OCI-LY7 (cell line): ENCODE measurements at regions not wholly inside any gene's neighbourhood (a gene's known extent, or its start where the extent isn't known, plus 50 kb on each side); places are given as distances from the start of the nearest gene placed in this dataset.

Experiments used
- BruUV-seq: library from RNA; stranded (reverse); fragments of 400-500 nt; replicated peaks from 2 replicates; lab custom pipeline; 2021; lab: Mats Ljungman, UMichigan
- CTCF ChIA-PET: fragments of 300-600 bp; sonication (Branson Sonifier 250); formaldehyde crosslinking; loops from one replicate; lab custom pipeline; 2022; ENCODE audit warnings: antibody characterized with exemption; ENCODE audit not compliant: unreplicated experiment; lab: Charles Lee
- POLR2A ChIA-PET: fragments of 300-600 bp; sonication (Branson Sonifier 250); formaldehyde crosslinking; loops from one replicate; lab custom pipeline; 2022; ENCODE audit warnings: antibody characterized with exemption; lab: Charles Lee
- DNase-seq: peaks from one replicate; pipeline ENCODE4 v3.0.0-alpha.2; 2015; ENCODE audit warnings: low spot score
- H2AFZ ChIP-seq: fragments of 200-600 bp; sonication (generic), shearing (Covaris generic); 2 replicates; pipeline ENCODE4 v1.6.1; 2014; ENCODE audit warnings: mild to moderate bottlenecking, antibody characterized with exemption, low read length, moderate library complexity
- H3K27ac ChIP-seq: fragments of 200-600 bp; sonication (generic); 2 replicates; pipeline ENCODE4 v1.5.1; 2014; ENCODE audit warnings: mixed run types, low read depth, mild to moderate bottlenecking, moderate library complexity, low read length, inconsistent platforms; ENCODE audit not compliant: poor library complexity, severe bottlenecking
- H3K36me3 ChIP-seq: fragments of 200-600 bp; sonication (generic); 2 replicates; pipeline ENCODE4 v1.6.1; 2014; ENCODE audit warnings: mild to moderate bottlenecking, antibody characterized with exemption, low read length, moderate library complexity, mixed read lengths; ENCODE audit not compliant: insufficient read depth
- H3K4me1 ChIP-seq: fragments of 200-600 bp; sonication (generic); 2 replicates; pipeline ENCODE4 v1.5.1; 2014; ENCODE audit warnings: mild to moderate bottlenecking, low read length; ENCODE audit not compliant: insufficient read depth, poor library complexity, severe bottlenecking
- H3K4me2 ChIP-seq: fragments of 200-600 bp; sonication (generic); 2 replicates; pipeline ENCODE4 v1.6.1; 2014; ENCODE audit warnings: mild to moderate bottlenecking, low read length
- H3K4me3 ChIP-seq: fragments of 200-600 bp; sonication (generic); 2 replicates; pipeline ENCODE4 v1.5.1; 2014; ENCODE audit warnings: mild to moderate bottlenecking, low read depth, low read length; ENCODE audit not compliant: poor library complexity, severe bottlenecking
- H3K79me2 ChIP-seq: fragments of 200-600 bp; sonication (generic); 2 replicates; pipeline ENCODE4 v1.6.1; 2016; ENCODE audit warnings: low read depth, mild to moderate bottlenecking, low read length, moderate library complexity, mixed read lengths; ENCODE audit not compliant: insufficient read depth
- H3K9me2 ChIP-seq: fragments of 200-600 bp; sonication (generic); 2 replicates; pipeline ENCODE4 v1.6.1; 2016; ENCODE audit warnings: mild to moderate bottlenecking, low read length, mixed read lengths; ENCODE audit not compliant: insufficient read depth
- H3K9me3 ChIP-seq: fragments of 200-600 bp; sonication (generic); 2 replicates; pipeline ENCODE4 v1.6.1; 2014; ENCODE audit warnings: mild to moderate bottlenecking, mixed run types, low read length, mixed read lengths
- H4K20me1 ChIP-seq: fragments of 200-600 bp; sonication (generic); 2 replicates; pipeline ENCODE4 v1.6.1; 2014; ENCODE audit warnings: mild to moderate bottlenecking, antibody characterized with exemption, low read length, moderate library complexity, mixed read lengths; ENCODE audit not compliant: insufficient read depth
- CTCF ChIP-seq: fragments of 200-600 bp; sonication (generic); conservative IDR thresholded peaks from 2 replicates; pipeline ENCODE4 v1.5.1; 2014; ENCODE audit warnings: mild to moderate bottlenecking, antibody characterized with exemption, low read length, moderate library complexity, mixed read lengths
- EZH2phosphoT487 ChIP-seq: fragments of 200-600 bp; sonication (generic); IDR thresholded peaks from 2 replicates; pipeline ENCODE4 v1.6.1; 2018; ENCODE audit warnings: low read depth, borderline replicate concordance, mild to moderate bottlenecking, mixed run types, antibody characterized with exemption, low read length, moderate library complexity, mixed read lengths
- intact Hi-C: fragments of 100-400 bp; cut with micrococcal nuclease; formaldehyde crosslinking; loops from one replicate; pipeline ENCODE4 v1.10.0; 2022; ENCODE audit not compliant: unreplicated experiment

- H3K9me3 ChIP-seq, result no peaks in the 10 kb centered on the region
- intact Hi-C loops, result loop anchor here (5.0 kb wide), 1 partner anchor 197 kb away; no protein-coding TSS in a partner anchor
- H2AFZ ChIP-seq, result no peak overlapping the region
- CTCF ChIA-PET, result no interaction called here
- H3K4me3 ChIP-seq, result no peak overlapping the region
- TF ChIP-seq CTCF, result no peak
- TF ChIP-seq EZH2phosphoT487, result no peak
- BruUV-seq, result no TSS peak
- H4K20me1 ChIP-seq, result no peaks in the 10 kb centered on the region
- H3K4me2 ChIP-seq, result no peak overlapping the region
- no peaks in the 10 kb centered on the region for H3K4me1 ChIP-seq
- no peaks in the 10 kb centered on the region for H3K36me3 ChIP-seq
- H3K79me2 ChIP-seq, result no peaks in the 10 kb centered on the region
- no peak overlapping the region for H3K27ac ChIP-seq
- H3K9me2 ChIP-seq, result no peaks in the 10 kb centered on the region
- DNase-seq, result no peak
- POLR2A ChIA-PET, result interaction anchor here (1.3 kb wide), 1 partner anchor 91 kb away, joined by 4 read pairs; no protein-coding TSS in a partner anchor
Observed at GRCh38 chr6:125509477-125509876, 207.7 kb upstream of the HDDC2 start.

GRCh38 chr6:125510405-125510804 is 208.6 kb upstream of the HDDC2 start:
- BruUV-seq, result no TSS peak
- Histone ChIP-seq H3K36me3 (no peaks in the 10 kb centered on the region), H4K20me1 (no peaks in the 10 kb centered on the region), H3K4me3 (no peak overlapping the region), H3K27ac (no peak overlapping the region), H3K9me2 (no peaks in the 10 kb centered on the region), H3K4me1 (no peaks in the 10 kb centered on the region), H3K79me2 (no peaks in the 10 kb centered on the region), H3K9me3 (no peaks in the 10 kb centered on the region), H3K4me2 (no peak overlapping the region), H2AFZ (no peak overlapping the region)
- intact Hi-C loops, result loop anchor here (5.0 kb wide), 2 partner anchors 242 to 257 kb away; no protein-coding TSS in a partner anchor
- ChIA-PET CTCF (no interaction called here), POLR2A (interaction anchor here (0.6 to 1.3 kb wide), 2 partner anchors 11 to 90 kb away, joined by 3 to 4 read pairs; no protein-coding TSS in a partner anchor)
- no peak for TF ChIP-seq CTCF
- TF ChIP-seq EZH2phosphoT487, result no peak
- no peak for DNase-seq

- no peaks in the 10 kb centered on the region for H3K9me2 ChIP-seq
- ChIA-PET POLR2A (no interaction called here), CTCF (no interaction called here)
- no peak overlapping the region for H3K4me2 ChIP-seq
- no peaks in the 10 kb centered on the region for H3K4me1 ChIP-seq
- no peaks in the 10 kb centered on the region for H3K79me2 ChIP-seq
- H3K4me3 ChIP-seq, result no peak overlapping the region
- no peak for TF ChIP-seq EZH2phosphoT487
- TF ChIP-seq CTCF, result no peak
- DNase-seq, result no peak
- no TSS peak for BruUV-seq
- no peak overlapping the region for H2AFZ ChIP-seq
- H3K27ac ChIP-seq, result no peak overlapping the region
- H3K9me3 ChIP-seq, result no peaks in the 10 kb centered on the region
- intact Hi-C loops, result loop anchor here (5.0 kb wide), 2 partner anchors 240 to 255 kb away; no protein-coding TSS in a partner anchor
- no peaks in the 10 kb centered on the region for H3K36me3 ChIP-seq
- H4K20me1 ChIP-seq, result no peaks in the 10 kb centered on the region
Observed at GRCh38 chr6:125511809-125512396, 210.1 kb upstream of the HDDC2 start.
